ENCODE measurements at regions not wholly inside any gene's neighbourhood (a gene's known extent, or its start where the extent isn't known, plus 50 kb on each side); places are given as distances from the start of the nearest gene placed in this dataset.

DNA sequence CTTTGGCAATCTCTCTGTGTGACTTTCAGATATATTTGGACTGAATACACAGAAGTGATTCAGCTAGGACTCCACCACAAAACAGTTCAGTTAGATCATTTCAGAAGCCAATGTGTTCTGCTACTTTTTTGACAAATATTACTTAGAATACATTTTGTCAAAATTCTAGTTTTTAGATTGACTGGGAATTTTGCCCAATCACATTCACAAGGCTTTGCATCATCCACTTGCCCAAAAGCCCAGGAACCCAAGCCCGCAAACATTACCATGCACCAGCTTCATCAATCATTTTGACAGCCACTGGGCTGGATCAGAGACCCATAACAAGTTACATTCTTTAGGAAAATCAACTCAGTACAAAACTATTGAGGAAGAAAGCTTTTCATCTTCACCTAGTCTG lies 256.6 kb upstream of the NDST3 start:
- no peak for TF ChIP-seq KDM1A (IDR thresholded peaks at IDR 0.05; ENCODE audit: low read depth)
- TF ChIP-seq, protein P1, sequence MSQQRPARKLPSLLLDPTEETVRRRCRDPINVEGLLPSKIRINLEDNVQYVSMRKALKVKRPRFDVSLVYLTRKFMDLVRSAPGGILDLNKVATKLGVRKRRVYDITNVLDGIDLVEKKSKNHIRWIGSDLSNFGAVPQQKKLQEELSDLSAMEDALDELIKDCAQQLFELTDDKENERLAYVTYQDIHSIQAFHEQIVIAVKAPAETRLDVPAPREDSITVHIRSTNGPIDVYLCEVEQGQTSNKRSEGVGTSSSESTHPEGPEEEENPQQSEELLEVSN (IDR thresholded peaks at IDR 0.05; ENCODE audit: borderline replicate concordance, low read depth), result no peak
- TF ChIP-seq EP300 (IDR thresholded peaks at IDR 0.05), result no peak
- TF ChIP-seq RAD21 (conservative IDR thresholded peaks at IDR 0.05 in 1 of 2, IDR thresholded peaks at IDR 0.05 in 1 of 2), result no peak
- no peak for TF ChIP-seq POLR2A (IDR thresholded peaks at IDR 0.05; ENCODE audit: low read length)
- no peak for TF ChIP-seq RCOR1 (IDR thresholded peaks at IDR 0.05; ENCODE audit: low read depth, low read length)
- TF ChIP-seq, protein P2, sequence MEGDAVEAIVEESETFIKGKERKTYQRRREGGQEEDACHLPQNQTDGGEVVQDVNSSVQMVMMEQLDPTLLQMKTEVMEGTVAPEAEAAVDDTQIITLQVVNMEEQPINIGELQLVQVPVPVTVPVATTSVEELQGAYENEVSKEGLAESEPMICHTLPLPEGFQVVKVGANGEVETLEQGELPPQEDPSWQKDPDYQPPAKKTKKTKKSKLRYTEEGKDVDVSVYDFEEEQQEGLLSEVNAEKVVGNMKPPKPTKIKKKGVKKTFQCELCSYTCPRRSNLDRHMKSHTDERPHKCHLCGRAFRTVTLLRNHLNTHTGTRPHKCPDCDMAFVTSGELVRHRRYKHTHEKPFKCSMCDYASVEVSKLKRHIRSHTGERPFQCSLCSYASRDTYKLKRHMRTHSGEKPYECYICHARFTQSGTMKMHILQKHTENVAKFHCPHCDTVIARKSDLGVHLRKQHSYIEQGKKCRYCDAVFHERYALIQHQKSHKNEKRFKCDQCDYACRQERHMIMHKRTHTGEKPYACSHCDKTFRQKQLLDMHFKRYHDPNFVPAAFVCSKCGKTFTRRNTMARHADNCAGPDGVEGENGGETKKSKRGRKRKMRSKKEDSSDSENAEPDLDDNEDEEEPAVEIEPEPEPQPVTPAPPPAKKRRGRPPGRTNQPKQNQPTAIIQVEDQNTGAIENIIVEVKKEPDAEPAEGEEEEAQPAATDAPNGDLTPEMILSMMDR (IDR thresholded peaks at IDR 0.05), result no peak
- TF ChIP-seq TFCP2L1 (CRISPR knock-in tag; IDR thresholded peaks at IDR 0.05), result no peak
- TF ChIP-seq, protein P3, sequence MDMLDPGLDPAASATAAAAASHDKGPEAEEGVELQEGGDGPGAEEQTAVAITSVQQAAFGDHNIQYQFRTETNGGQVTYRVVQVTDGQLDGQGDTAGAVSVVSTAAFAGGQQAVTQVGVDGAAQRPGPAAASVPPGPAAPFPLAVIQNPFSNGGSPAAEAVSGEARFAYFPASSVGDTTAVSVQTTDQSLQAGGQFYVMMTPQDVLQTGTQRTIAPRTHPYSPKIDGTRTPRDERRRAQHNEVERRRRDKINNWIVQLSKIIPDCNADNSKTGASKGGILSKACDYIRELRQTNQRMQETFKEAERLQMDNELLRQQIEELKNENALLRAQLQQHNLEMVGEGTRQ (IDR thresholded peaks at IDR 0.05), result no peak

All from A549 (cell line).